Panc1 (cell line): ENCODE measurements at regions not wholly inside any gene's neighbourhood (a gene's known extent, or its start where the extent isn't known, plus 50 kb on each side); places are given as distances from the start of the nearest gene placed in this dataset.

Source experiments
- CTCF ChIP-seq: fragments of 450-650 bp; IDR thresholded peaks from 2 replicates; pipeline ENCODE4 v1.5.1; 2017; ENCODE audit warnings: mild to moderate bottlenecking
- POLR2AphosphoS5 ChIP-seq: IDR thresholded peaks from 2 replicates; pipeline ENCODE4 v1.6.1; 2012; ENCODE audit warnings: mild to moderate bottlenecking, low read depth, low read length, moderate library complexity
- REST ChIP-seq, 2 experiments: IDR thresholded peaks; 2 replicates each; pipeline ENCODE4 v1.6.1; 2011 to 2012; ENCODE audit warnings: low read depth in 2 of 2, control low read depth in 1 of 2, low read length in 1 of 2, mild to moderate bottlenecking in 1 of 2, moderate library complexity in 1 of 2; ENCODE audit not compliant: insufficient read depth in 1 of 2
- SIN3A ChIP-seq: IDR thresholded peaks from 2 replicates; pipeline ENCODE4 v1.6.1; 2012; ENCODE audit warnings: low read depth, mild to moderate bottlenecking, low read length, moderate library complexity, borderline replicate concordance; ENCODE audit not compliant: insufficient read depth

- TF ChIP-seq CTCF = no peak
- TF ChIP-seq POLR2AphosphoS5 = no peak
- no peak for TF ChIP-seq SIN3A
- TF ChIP-seq REST (IDR thresholded peaks at IDR 0.05; ENCODE audit: insufficient read depth in 1 of 2, low read depth in 2 of 2, low read length in 1 of 2) = no peak
These were observed 84.8 kb downstream of the CD24 start for GRCh38 chr6:106889692-106890091.
